SK-N-SH (cell line): ENCODE measurements at regions not wholly inside any gene's neighbourhood (a gene's known extent, or its start where the extent isn't known, plus 50 kb on each side); places are given as distances from the start of the nearest gene placed in this dataset.
"Not testable (repeated sequence)": the region's sequence is repeated elsewhere in the genome, so short reads cannot be mapped to it uniquely, and the experiment has no call there.

Source experiments
- CTCF ChIA-PET: fragments of 300-600, 350-600 bp; formaldehyde crosslinking; extraction: SDS; loops from one replicate; lab custom pipeline; 2021; lab: Yijun Ruan, JAX
- POLR2A ChIA-PET: fragments of 350-600 bp; sonication (Branson Sonifier 250); formaldehyde crosslinking; extraction: SDS; loops from one replicate; lab custom pipeline; 2020; ENCODE audit warnings: antibody characterized with exemption, inconsistent platforms; lab: Yijun Ruan, JAX
- DNase-seq: peaks from one replicate; pipeline ENCODE4 v3.0.0; 2012
- H2AFZ ChIP-seq: fragments of 200-600 bp; sonication (generic); 2 replicates; pipeline ENCODE4 v1.8.1; 2016; ENCODE audit warnings: antibody characterized with exemption, mild to moderate bottlenecking, low read depth
- H3F3A ChIP-seq: fragments of 200-600 bp; sonication (generic); replicated peaks from 2 replicates; pipeline ENCODE3; 2016; ENCODE audit warnings: antibody characterized with exemption, mild to moderate bottlenecking; ENCODE audit not compliant: insufficient read depth
- H3K27ac ChIP-seq, 2 experiments: fragments of 200-500 bp in 1 of 2; fragments of 200-600 bp in 1 of 2; sonication (Bioruptor generic) in 1 of 2; sonication (generic), shearing (Covaris generic) in 1 of 2; 2 replicates each; pipeline versions ENCODE4 v1.5.1 to v1.6.1; 2014 to 2016; ENCODE audit warnings: low read depth in 2 of 2, inconsistent platforms in 1 of 2, low read length in 1 of 2, mild to moderate bottlenecking in 1 of 2, mixed read lengths in 1 of 2
- H3K27me3 ChIP-seq: fragments of 200-600 bp; sonication (generic), shearing (Covaris generic); 2 replicates; pipeline ENCODE4 v1.6.1; 2016; ENCODE audit warnings: mixed run types; ENCODE audit not compliant: insufficient read depth
- H3K36me3 ChIP-seq, 2 experiments: fragments of 200-500 bp in 1 of 2; fragments of 200-600 bp in 1 of 2; sonication (Bioruptor generic) in 1 of 2; sonication (generic) in 1 of 2; replicated peaks in 1 of 2; 2 replicates each; pipeline versions ENCODE3 to v1.5.1; 2014 to 2016; ENCODE audit warnings: low read length in 1 of 2, mild to moderate bottlenecking in 1 of 2; ENCODE audit not compliant: insufficient read depth in 2 of 2, control insufficient read depth in 1 of 2
- H3K4me1 ChIP-seq, 2 experiments: fragments of 200-500 bp in 1 of 2; fragments of 200-600 bp in 1 of 2; sonication (Bioruptor generic) in 1 of 2; sonication (generic), shearing (Covaris generic) in 1 of 2; 2 replicates each; pipeline versions ENCODE4 v1.5.1 to v1.6.1; 2014 to 2016; ENCODE audit warnings: low read depth in 1 of 2, low read length in 1 of 2, mixed run types in 1 of 2; ENCODE audit not compliant: insufficient read depth in 2 of 2, control insufficient read depth in 1 of 2
- H3K4me2 ChIP-seq: fragments of 200-600 bp; sonication (generic), shearing (Covaris generic); 2 replicates; pipeline ENCODE4 v1.6.1; 2017; ENCODE audit warnings: mixed run types
- H3K4me3 ChIP-seq, 2 experiments: fragments of 200-500 bp in 1 of 2; fragments of 200-600 bp in 1 of 2; sonication (Bioruptor generic) in 1 of 2; sonication (generic), shearing (Covaris generic) in 1 of 2; 2 replicates each; pipeline versions ENCODE4 v1.5.1 to v1.8.1; 2014 to 2016; ENCODE audit warnings: low read depth in 2 of 2, inconsistent platforms in 1 of 2, low read length in 1 of 2, mild to moderate bottlenecking in 1 of 2, mixed read lengths in 1 of 2, moderate library complexity in 1 of 2
- H3K79me2 ChIP-seq: fragments of 200-600 bp; sonication (generic); 2 replicates; pipeline ENCODE4 v1.8.1; 2017; ENCODE audit warnings: mild to moderate bottlenecking; ENCODE audit not compliant: insufficient read depth
- H3K9ac ChIP-seq: fragments of 200-600 bp; sonication (generic); 2 replicates; pipeline ENCODE4 v1.6.1; 2017; ENCODE audit warnings: mixed run types
- H3K9me2 ChIP-seq: fragments of 200-600 bp; sonication (generic); 2 replicates; pipeline ENCODE4 v1.6.1; 2017; ENCODE audit warnings: mixed run types
- H3K9me3 ChIP-seq: fragments of 200-600 bp; sonication (generic); 2 replicates; pipeline ENCODE4 v1.6.1; 2017; ENCODE audit warnings: mixed run types, mild to moderate bottlenecking, moderate library complexity
- H4K20me1 ChIP-seq: fragments of 200-600 bp; sonication (generic); 2 replicates; pipeline ENCODE4 v1.6.1; 2017; ENCODE audit warnings: mild to moderate bottlenecking, mixed run types; ENCODE audit not compliant: insufficient read depth
- CHD2 ChIP-seq: fragments of 150-350 bp; IDR thresholded peaks from 2 replicates; pipeline ENCODE4 v1.6.1; 2018; ENCODE audit warnings: low read length; ENCODE audit not compliant: partially characterized antibody
- CTCF ChIP-seq: fragments of 200-600 bp; sonication (generic); IDR thresholded peaks from 2 replicates; pipeline ENCODE4 v1.6.1; 2017; ENCODE audit warnings: antibody characterized with exemption, mild to moderate bottlenecking, moderate library complexity
- EZH2phosphoT487 ChIP-seq: fragments of 200-600 bp; sonication (generic); IDR thresholded peaks from 2 replicates; pipeline ENCODE4 v1.6.1; 2017; ENCODE audit warnings: low read depth, mixed run types, mild to moderate bottlenecking, antibody characterized with exemption, moderate library complexity, borderline replicate concordance
- FOXJ3 ChIP-seq: sonication (generic); formaldehyde crosslinking; IDR thresholded peaks from 2 replicates; pipeline ENCODE4 v1.5.1; 2020; ENCODE audit warnings: mild to moderate bottlenecking, missing genetic modification reagents
- GABPA ChIP-seq: IDR thresholded peaks from 2 replicates; pipeline ENCODE4 v1.4.0; 2012; ENCODE audit warnings: low read depth, mild to moderate bottlenecking
- IRF3 ChIP-seq: fragments of 150-350 bp; IDR thresholded peaks from 2 replicates; pipeline ENCODE4 v1.6.1; 2016; ENCODE audit warnings: mild to moderate bottlenecking, low read depth, low read length
- MXI1 ChIP-seq: IDR thresholded peaks from 2 replicates; pipeline ENCODE4 v1.6.1; 2012; ENCODE audit warnings: mild to moderate bottlenecking, low read depth, low read length, improper control_type of control experiment
- NFIC ChIP-seq: IDR thresholded peaks from 2 replicates; pipeline ENCODE4 v1.4.0; 2012; ENCODE audit warnings: borderline replicate concordance
- RAD21 ChIP-seq: IDR thresholded peaks from 2 replicates; pipeline ENCODE4 v1.6.1; 2012; ENCODE audit warnings: mild to moderate bottlenecking, low read length
- SMC3 ChIP-seq: IDR thresholded peaks from 2 replicates; pipeline ENCODE4 v1.6.1; 2012; ENCODE audit warnings: low read depth, low read length, improper control_type of control experiment
- WGBS: methylation state at CpG from one replicate; pipeline ENCODE4 v1.1.6; 2017; ENCODE audit warnings: low lambda C conversion rate; 5-methylcytosine and 5-hydroxymethylcytosine counted together

- DNase-seq, H3K27me3 ChIP-seq, H3F3A ChIP-seq, H3K79me2 ChIP-seq, H3K4me2 ChIP-seq, POLR2A ChIA-PET, H3K27ac ChIP-seq, H2AFZ ChIP-seq, H3K4me1 ChIP-seq, H3K4me3 ChIP-seq, H3K9ac ChIP-seq, H3K9me2 ChIP-seq, H3K9me3 ChIP-seq, H3K36me3 ChIP-seq, H4K20me1 ChIP-seq: not testable (repeated sequence)
- CTCF ChIA-PET, result interaction anchor here (0.9 to 2.2 kb wide), 4 partner anchors 16 to 139 kb away, joined by 3 to 7 read pairs (median 3); no protein-coding TSS in a partner anchor
- 75% methylated on average over 3 of the region's 3 CpGs for WGBS
Measured at GRCh38 chr20:41699673-41700072, 81.5 kb upstream of the CHD6 start.

GRCh38 chr20:41697861-41698559, 79.8 kb upstream of the CHD6 start:
- CTCF ChIA-PET, result interaction anchor here (0.6 to 3.8 kb wide), 23 partner anchors 18 to 1693 kb away, joined by 3 to 29 read pairs (median 4); no protein-coding TSS in a partner anchor
- Histone ChIP-seq H3K9me3 (no peaks in the 10 kb centered on the region), H3K27me3 (no peaks in the 10 kb centered on the region), H3K36me3 (no peaks in the 10 kb centered on the region), H3K27ac (no peak overlapping the region), H3K9ac (no peak overlapping the region), H3K4me1 (peaks cover 0 to 3% of the 10 kb centered on the region in 2 experiments; a peak in 2 of 4 replicates), H3K79me2 (no peaks in the 10 kb centered on the region), H3F3A (no peaks in the 10 kb centered on the region), H3K4me3 (no peak overlapping the region; a peak in 1 of 4 replicates), H3K9me2 (no peaks in the 10 kb centered on the region), H2AFZ (no peak overlapping the region), H3K4me2 (no peak overlapping the region), H4K20me1 (no peaks in the 10 kb centered on the region)
- 50% methylated on average over 6 of the region's 6 CpGs for WGBS
- POLR2A ChIA-PET, result no interaction called here
- peak; percentile 50 for DNase-seq
- TF ChIP-seq CHD2 (no peak), CTCF (peak; percentile 89), EZH2phosphoT487 (no peak), GABPA (no peak), RAD21 (peak; percentile 72), MXI1 (no peak), FOXJ3 (CRISPR knock-in tag) (no peak), SMC3 (peak; percentile 46), NFIC (no peak), IRF3 (no peak)
